K562 (cell line): ENCODE measurements at regions not wholly inside any gene's neighbourhood (a gene's known extent, or its start where the extent isn't known, plus 50 kb on each side); places are given as distances from the start of the nearest gene placed in this dataset.

Experiments
- ATAC-seq: fragments of 200-7000 bp; cut with Tn5 transposase; 3 replicates; pipeline ENCODE4 v1.9.1; 2020; ENCODE audit warnings: moderate library complexity
- BruUV-seq: library from RNA; stranded (reverse); fragments of 400-500 nt; replicated peaks from 2 replicates; lab custom pipeline; 2021; lab: Mats Ljungman, UMichigan
- CTCF ChIA-PET: fragments of 300-600 bp; formaldehyde crosslinking; extraction: SDS; loops from one replicate; lab custom pipeline; 2021; ENCODE audit warnings: low intra/inter-chr PET ratio; lab: Yijun Ruan, JAX
- POLR2A ChIA-PET: fragments of 300-600, 350-650 bp; sonication (Branson Sonifier 250); formaldehyde crosslinking; extraction: SDS; loops from one replicate; lab custom pipeline; 2021; ENCODE audit warnings: antibody characterized with exemption, inconsistent platforms; lab: Yijun Ruan, JAX
- DNase-seq, 4 experiments: peaks; one replicate each; pipeline versions ENCODE4 v3.0.0 to v3.0.0-alpha.2; 2011 to 2018; ENCODE audit warnings: low spot score in 3 of 4, mixed read lengths in 3 of 4; ENCODE audit errors: extremely low read depth in 1 of 4
- FAIRE-seq: peaks from 2 replicates; lab custom pipeline; 2011; peaks lifted over from hg19 to GRCh38; lab: Jason Lieb, UNC
- H2AFZ ChIP-seq: 2 replicates; pipeline ENCODE4 v1.6.0; 2011; ENCODE audit warnings: low read depth, low read length, control low read depth, inconsistent platforms
- H3K27ac ChIP-seq: fragments of 200-600 bp; 3 replicates; pipeline ENCODE4 v1.8.0; 2011; ENCODE audit warnings: low read depth, mild to moderate bottlenecking, control low read depth, inconsistent platforms, low read length, moderate library complexity, mixed read lengths; ENCODE audit errors: extremely low read depth
- H3K27me3 ChIP-seq, 2 experiments: fragments of 300-600 bp in 1 of 2; 2 replicates in 1 of 2; 3 replicates in 1 of 2; pipeline versions ENCODE4 v1.6.0 to v1.8.0; 2011; ENCODE audit warnings: inconsistent platforms in 2 of 2, low read length in 2 of 2, mild to moderate bottlenecking in 1 of 2, mixed read lengths in 1 of 2, moderate library complexity in 1 of 2; ENCODE audit not compliant: control insufficient read depth in 2 of 2, insufficient read depth in 2 of 2
- H3K36me3 ChIP-seq: fragments of 300-600 bp; 3 replicates; pipeline ENCODE4 v1.8.0; 2011; ENCODE audit warnings: mild to moderate bottlenecking, low read length, inconsistent platforms; ENCODE audit not compliant: control insufficient read depth, insufficient read depth
- H3K4me1 ChIP-seq, 2 experiments: fragments of 200-600 bp in 1 of 2; replicated peaks in 1 of 2; 2 replicates in 1 of 2; 3 replicates in 1 of 2; pipeline versions ENCODE4 v1.5.1 to v1.8.0; 2011; ENCODE audit warnings: inconsistent platforms in 2 of 2, low read length in 2 of 2, mild to moderate bottlenecking in 1 of 2, mixed read lengths in 1 of 2, moderate library complexity in 1 of 2; ENCODE audit not compliant: control insufficient read depth in 2 of 2, insufficient read depth in 2 of 2
- H3K4me2 ChIP-seq: 2 replicates; pipeline ENCODE4 v1.6.1; 2011; ENCODE audit warnings: low read length, control low read depth, inconsistent platforms, mixed read lengths; ENCODE audit not compliant: insufficient read depth
- H3K4me3 ChIP-seq: fragments of 200-600 bp; sonication (generic), shearing (Covaris generic); 2 replicates; pipeline ENCODE4 v1.5.1; 2016; ENCODE audit warnings: control low read depth, inconsistent platforms
- H3K79me2 ChIP-seq: fragments of 200-600 bp; 3 replicates; pipeline ENCODE4 v1.8.0; 2011; ENCODE audit warnings: low read length, inconsistent platforms; ENCODE audit not compliant: control insufficient read depth, insufficient read depth
- H3K9ac ChIP-seq, 2 experiments: 2 replicates each; pipeline versions ENCODE4 v1.6.0 to v1.6.1; 2011; ENCODE audit warnings: low read depth in 2 of 2, low read length in 2 of 2, control low read depth in 1 of 2, inconsistent platforms in 1 of 2, mild to moderate bottlenecking in 1 of 2, mixed read lengths in 1 of 2; ENCODE audit not compliant: insufficient read depth in 1 of 2
- H3K9me1 ChIP-seq: one replicate; pipeline ENCODE4 v1.6.0; 2011; ENCODE audit warnings: inconsistent platforms, mild to moderate bottlenecking, low read length, moderate library complexity; ENCODE audit not compliant: control insufficient read depth, insufficient read depth
- H3K9me3 ChIP-seq: replicated peaks from 2 replicates; pipeline ENCODE4 v1.5.1; 2011; ENCODE audit warnings: low read depth, low read length, inconsistent platforms; ENCODE audit not compliant: control insufficient read depth, insufficient read depth
- H4K20me1 ChIP-seq: replicated peaks from 2 replicates; pipeline ENCODE4 v1.6.1; 2011; ENCODE audit warnings: low read length, inconsistent platforms, mixed read lengths; ENCODE audit not compliant: control insufficient read depth, insufficient read depth
- DACH1 ChIP-seq: fragments of 450-650 bp; IDR thresholded peaks from 2 replicates; pipeline ENCODE4 v1.6.1; 2018; ENCODE audit not compliant: partially characterized antibody
- RFX5 ChIP-seq: IDR thresholded peaks from 2 replicates; pipeline ENCODE4 v1.6.1; 2011; ENCODE audit warnings: low read depth, mild to moderate bottlenecking, improper control_type of control experiment, low read length
- SPI1 ChIP-seq: IDR thresholded peaks from 2 replicates; pipeline ENCODE4 v1.6.1; 2011; ENCODE audit warnings: low read depth, low read length, control low read depth, borderline replicate concordance
- U2AF1 ChIP-seq: fragments of 200-400 bp; formaldehyde crosslinking; optimal IDR thresholded peaks from 2 replicates; pipeline ENCODE3; 2017; ENCODE audit warnings: mild to moderate bottlenecking, low read depth, low read length, moderate library complexity
- UBTF ChIP-seq, 2 experiments: IDR thresholded peaks; 2 replicates each; pipeline ENCODE4 v1.6.1; 2012; ENCODE audit warnings: improper control_type of control experiment in 2 of 2, low read depth in 2 of 2, low read length in 2 of 2, borderline replicate concordance in 1 of 2
- WGBS: fragments of 100-300 bp; shearing (Covaris generic); methylation state at CpG from one replicate; pipeline ENCODE4 v1.1.6; 2016; ENCODE audit warnings: low coverage, mixed read lengths; ENCODE audit not compliant: insufficient coverage; ENCODE audit errors: missing lambda C conversion rate; 5-methylcytosine and 5-hydroxymethylcytosine counted together
- in situ Hi-C: fragments of 300-500 bp; cut with MboI; formaldehyde crosslinking; loops from 4 replicates; pipeline ENCODE4 v1.15.0; 2018; ENCODE audit warnings: inconsistent platforms, mixed read lengths
- intact Hi-C: fragments of 100-400 bp; cut with micrococcal nuclease; formaldehyde crosslinking; loops from 2 replicates; pipeline ENCODE4 v1.14.2; 2022

GRCh38 chr1:80101159-80101558, 1094.6 kb upstream of the ADGRL4 start (continued):
- no peak for TF ChIP-seq UBTF (IDR thresholded peaks at IDR 0.05; ENCODE audit: borderline replicate concordance in 1 of 2, low read depth in 2 of 2, low read length in 2 of 2)

GRCh38 chr1:80099713-80100112, 1093.2 kb upstream of the ADGRL4 start:
- H3K27me3 ChIP-seq, result no peaks in the 10 kb centered on the region
- ChIA-PET POLR2A (no interaction called here), CTCF (no interaction called here)
- no peaks in the 10 kb centered on the region for H3K79me2 ChIP-seq
- H3K36me3 ChIP-seq, result no peaks in the 10 kb centered on the region
- WGBS, result 0% methylated on average over 1 of the region's 1 CpG
- BruUV-seq, result no TSS peak
- H3K4me2 ChIP-seq, result no peak overlapping the region
- H3K9me1 ChIP-seq, result no peaks in the 10 kb centered on the region
- ATAC-seq (no peak), FAIRE-seq (no peak), DNase-seq (no peak)
- no peak overlapping the region for H2AFZ ChIP-seq
- no peak overlapping the region for H3K4me3 ChIP-seq
- H3K4me1 ChIP-seq, result no peaks in the 10 kb centered on the region
- H3K27ac ChIP-seq, result no peak overlapping the region
- no peaks in the 10 kb centered on the region for H4K20me1 ChIP-seq
- no peaks in the 10 kb centered on the region for H3K9me3 ChIP-seq
- intact Hi-C loops, result no loop called here
- H3K9ac ChIP-seq, result no peak overlapping the region
- TF ChIP-seq U2AF1, result no peak
- no peak for TF ChIP-seq DACH1
- TF ChIP-seq SPI1, result no peak
- TF ChIP-seq RFX5, result no peak
- in situ Hi-C loops, result no loop called here
